ENCODE measurements at regions not wholly inside any gene's neighbourhood (a gene's known extent, or its start where the extent isn't known, plus 50 kb on each side); places are given as distances from the start of the nearest gene placed in this dataset.

GRCh38 chr10:83927166-83927565, 212.1 kb upstream of the GHITM start:
- no peak for DNase-seq (ENCODE audit: low read depth in 4 of 4, low spot score in 1 of 4)

- no peak for DNase-seq (ENCODE audit: low read depth in 4 of 4, low spot score in 1 of 4)
Measured at GRCh38 chr10:83929399-83929798, 209.9 kb upstream of the GHITM start.

GRCh38 chr10:83931669-83932068, 207.6 kb upstream of the GHITM start:
- DNase-seq (ENCODE audit: low read depth in 4 of 4, low spot score in 1 of 4), result no peak

- no peak for DNase-seq (ENCODE audit: low read depth in 4 of 4, low spot score in 1 of 4)
Measured at GRCh38 chr10:83932245-83932644, 207.1 kb upstream of the GHITM start.

- no peak for DNase-seq (ENCODE audit: low read depth in 4 of 4, low spot score in 1 of 4)
Measured at GRCh38 chr10:83934062-83934461, 205.2 kb upstream of the GHITM start.

GRCh38 chr10:83934641-83935338, 204.5 kb upstream of the GHITM start:
- no peak for DNase-seq (ENCODE audit: low read depth in 4 of 4, low spot score in 1 of 4)

- DNase-seq (ENCODE audit: low read depth in 4 of 4, low spot score in 1 of 4), result no peak
Measured at GRCh38 chr10:83935339-83935736, 204.0 kb upstream of the GHITM start.

GRCh38 chr10:83935911-83936310, 203.4 kb upstream of the GHITM start:
- no peak for DNase-seq (ENCODE audit: low read depth in 4 of 4, low spot score in 1 of 4)

- DNase-seq (ENCODE audit: low read depth in 4 of 4, low spot score in 1 of 4), result no peak
Measured at GRCh38 chr10:83937161-83937560, 202.1 kb upstream of the GHITM start.

GRCh38 chr10:83937826-83938225, 201.5 kb upstream of the GHITM start:
- DNase-seq (ENCODE audit: low read depth in 4 of 4, low spot score in 1 of 4), result no peak

- no peak for DNase-seq (ENCODE audit: low read depth in 4 of 4, low spot score in 1 of 4)
Measured at GRCh38 chr10:83941189-83941588, 198.1 kb upstream of the GHITM start.

- no peak for DNase-seq (ENCODE audit: low read depth in 4 of 4, low spot score in 1 of 4)
Measured at GRCh38 chr10:83942410-83942809, 196.9 kb upstream of the GHITM start.

GRCh38 chr10:83943049-83943448, 196.3 kb upstream of the GHITM start:
- no peak for DNase-seq (ENCODE audit: low read depth in 4 of 4, low spot score in 1 of 4)

GRCh38 chr10:83943920-83944319, 195.4 kb upstream of the GHITM start:
- no peak for DNase-seq (ENCODE audit: low read depth in 4 of 4, low spot score in 1 of 4)

GRCh38 chr10:83945982-83946718, 193.2 kb upstream of the GHITM start:
- DNase-seq (ENCODE audit: low read depth in 4 of 4, low spot score in 1 of 4), result no peak

- no peak for DNase-seq (ENCODE audit: low read depth in 4 of 4, low spot score in 1 of 4)
Measured at GRCh38 chr10:83952314-83952713, 187.0 kb upstream of the GHITM start.

- DNase-seq (ENCODE audit: low read depth in 4 of 4, low spot score in 1 of 4), result no peak
Measured at GRCh38 chr10:83953589-83953988, 185.7 kb upstream of the GHITM start.

- DNase-seq (ENCODE audit: low read depth in 4 of 4, low spot score in 1 of 4), result no peak
Measured at GRCh38 chr10:83954193-83954799, 185.0 kb upstream of the GHITM start.

- no peak for DNase-seq (ENCODE audit: low read depth in 4 of 4, low spot score in 1 of 4)
Measured at GRCh38 chr10:83955406-83955805, 183.9 kb upstream of the GHITM start.

- no peak for DNase-seq (ENCODE audit: low read depth in 4 of 4, low spot score in 1 of 4)
Measured at GRCh38 chr10:83957168-83957947, 182.0 kb upstream of the GHITM start.

GRCh38 chr10:83959328-83959727, 180.0 kb upstream of the GHITM start:
- no peak for DNase-seq (ENCODE audit: low read depth in 4 of 4, low spot score in 1 of 4)

- DNase-seq (ENCODE audit: low read depth in 4 of 4, low spot score in 1 of 4), result no peak
Measured at GRCh38 chr10:83960125-83960524, 179.2 kb upstream of the GHITM start.
